Neural cell (in vitro differentiated cells): ENCODE measurements at regions not wholly inside any gene's neighbourhood (a gene's known extent, or its start where the extent isn't known, plus 50 kb on each side); places are given as distances from the start of the nearest gene placed in this dataset.

Source experiments
- H2AFZ ChIP-seq: fragments of 200-600, 300-800 bp; sonication (generic), shearing (Covaris generic); 2 replicates; pipeline ENCODE4 v1.6.0; 2014; ENCODE audit warnings: low read depth, mild to moderate bottlenecking, antibody characterized with exemption, low read length, moderate library complexity
- H3F3A ChIP-seq: fragments of 200-600 bp; shearing (Covaris generic); 2 replicates; pipeline ENCODE4 v1.6.1; 2016; ENCODE audit warnings: mild to moderate bottlenecking, moderate library complexity, mixed read lengths, antibody characterized with exemption, low read length; ENCODE audit not compliant: insufficient read depth, poor library complexity, severe bottlenecking
- H3K27ac ChIP-seq: fragments of 200-600, 300-800 bp; sonication (generic), shearing (Covaris generic); 2 replicates; pipeline ENCODE4 v1.5.1; 2014; ENCODE audit warnings: mild to moderate bottlenecking, low read length, moderate library complexity
- H3K27me3 ChIP-seq: fragments of 300-800, 200-600 bp; sonication (generic), shearing (Covaris generic); 2 replicates; pipeline ENCODE4 v1.6.0; 2014; ENCODE audit warnings: mild to moderate bottlenecking, low read depth, low read length, moderate library complexity; ENCODE audit not compliant: insufficient read depth
- H3K36me3 ChIP-seq: fragments of 300-800, 200-600 bp; sonication (generic), shearing (Covaris generic); 2 replicates; pipeline ENCODE4 v1.5.1; 2014; ENCODE audit warnings: mild to moderate bottlenecking, antibody characterized with exemption, low read length, moderate library complexity; ENCODE audit not compliant: insufficient read depth
- H3K4me2 ChIP-seq: fragments of 300-800, 200-600 bp; sonication (generic), shearing (Covaris generic); 2 replicates; pipeline ENCODE4 v1.6.0; 2014; ENCODE audit warnings: mild to moderate bottlenecking, low read length
- H3K4me3 ChIP-seq: fragments of 300-800, 200-600 bp; sonication (generic), shearing (Covaris generic); 2 replicates; pipeline ENCODE4 v1.5.1; 2014; ENCODE audit warnings: mild to moderate bottlenecking, low read length, moderate library complexity
- H3K79me2 ChIP-seq: fragments of 200-600 bp; shearing (Covaris generic); replicated peaks from 2 replicates; pipeline ENCODE4 v1.6.0; 2014; ENCODE audit warnings: mild to moderate bottlenecking, low read length, moderate library complexity; ENCODE audit not compliant: insufficient read depth
- H3K9ac ChIP-seq: fragments of 300-800, 200-600 bp; sonication (generic), shearing (Covaris generic); 2 replicates; pipeline ENCODE4 v1.6.1; 2016; ENCODE audit warnings: mild to moderate bottlenecking, low read length, mixed read lengths
- H3K9me2 ChIP-seq: fragments of 200-600 bp; shearing (Covaris generic); 2 replicates; pipeline ENCODE4 v1.6.1; 2016; ENCODE audit warnings: mild to moderate bottlenecking, low read length, mixed read lengths; ENCODE audit not compliant: insufficient read depth
- H3K9me3 ChIP-seq: fragments of 200-600, 300-800 bp; sonication (generic), shearing (Covaris generic); 2 replicates; pipeline ENCODE4 v1.6.1; 2016; ENCODE audit warnings: mild to moderate bottlenecking, mixed run types, low read length, moderate library complexity, mixed read lengths
- H4K20me1 ChIP-seq: fragments of 200-600 bp; shearing (Covaris generic); 2 replicates; pipeline ENCODE4 v1.6.1; 2016; ENCODE audit warnings: mild to moderate bottlenecking, mixed run types; ENCODE audit not compliant: insufficient read depth
- CTCF ChIP-seq: fragments of 450-650 bp; IDR thresholded peaks from 2 replicates; pipeline ENCODE4 v1.5.1; 2014; ENCODE audit warnings: antibody characterized with exemption, mild to moderate bottlenecking, moderate library complexity; ENCODE audit not compliant: poor library complexity, severe bottlenecking
- EP300 ChIP-seq: fragments of 450-650 bp; conservative IDR thresholded peaks from 2 replicates; pipeline ENCODE4 v1.6.1; 2014; ENCODE audit warnings: antibody characterized with exemption, mild to moderate bottlenecking, moderate library complexity; ENCODE audit not compliant: poor library complexity, severe bottlenecking
- EZH2 ChIP-seq: fragments of 200-600, 300-800 bp; shearing (Covaris generic), sonication (generic); IDR thresholded peaks from 2 replicates; pipeline ENCODE4 v1.6.1; 2014; ENCODE audit warnings: antibody characterized with exemption, low read length, borderline replicate concordance, mild to moderate bottlenecking; ENCODE audit not compliant: insufficient read depth, poor library complexity, severe bottlenecking
- MXI1 ChIP-seq: fragments of 450-650 bp; conservative IDR thresholded peaks from 2 replicates; pipeline ENCODE4 v1.6.1; 2014; ENCODE audit warnings: antibody characterized with exemption, mild to moderate bottlenecking; ENCODE audit not compliant: poor library complexity, severe bottlenecking
- POLR2AphosphoS5 ChIP-seq: IDR thresholded peaks from 2 replicates; pipeline ENCODE4 v1.6.1; 2012
- RAD21 ChIP-seq: fragments of 450-650 bp; conservative IDR thresholded peaks from 2 replicates; pipeline ENCODE4 v1.6.1; 2014; ENCODE audit warnings: antibody characterized with exemption, mild to moderate bottlenecking, moderate library complexity
- SMC3 ChIP-seq: fragments of 450-650 bp; conservative IDR thresholded peaks from 2 replicates; pipeline ENCODE4 v1.6.1; 2014; ENCODE audit warnings: antibody characterized with exemption, mild to moderate bottlenecking, moderate library complexity; ENCODE audit not compliant: poor library complexity
- TAF1 ChIP-seq: IDR thresholded peaks from 2 replicates; pipeline ENCODE4 v1.6.1; 2012; ENCODE audit warnings: low read depth
- TF ChIP-seq, protein P1 (sequence below): IDR thresholded peaks from 2 replicates; pipeline ENCODE4 v1.6.1; 2012; ENCODE audit warnings: borderline replicate concordance

GRCh38 chr5:175242207-175242606, 201.8 kb downstream of the DRD1 start:
- H3K36me3 ChIP-seq: no peaks in the 10 kb centered on the region
- no peaks in the 10 kb centered on the region for H4K20me1 ChIP-seq
- H3K9me2 ChIP-seq: no peaks in the 10 kb centered on the region
- no peak overlapping the region for H3K4me2 ChIP-seq
- H3F3A ChIP-seq: peaks cover 7% of the 10 kb centered on the region
- no peak overlapping the region for H3K4me3 ChIP-seq
- H3K27me3 ChIP-seq: no peaks in the 10 kb centered on the region
- H3K27ac ChIP-seq: no peak overlapping the region
- H3K9me3 ChIP-seq: no peaks in the 10 kb centered on the region
- H2AFZ ChIP-seq: no peak overlapping the region
- no peak for TF ChIP-seq EP300
- TF ChIP-seq SMC3: no peak
- no peak for TF ChIP-seq EZH2
- TF ChIP-seq MXI1: no peak
- TF ChIP-seq TAF1: no peak
- TF ChIP-seq, protein P1, sequence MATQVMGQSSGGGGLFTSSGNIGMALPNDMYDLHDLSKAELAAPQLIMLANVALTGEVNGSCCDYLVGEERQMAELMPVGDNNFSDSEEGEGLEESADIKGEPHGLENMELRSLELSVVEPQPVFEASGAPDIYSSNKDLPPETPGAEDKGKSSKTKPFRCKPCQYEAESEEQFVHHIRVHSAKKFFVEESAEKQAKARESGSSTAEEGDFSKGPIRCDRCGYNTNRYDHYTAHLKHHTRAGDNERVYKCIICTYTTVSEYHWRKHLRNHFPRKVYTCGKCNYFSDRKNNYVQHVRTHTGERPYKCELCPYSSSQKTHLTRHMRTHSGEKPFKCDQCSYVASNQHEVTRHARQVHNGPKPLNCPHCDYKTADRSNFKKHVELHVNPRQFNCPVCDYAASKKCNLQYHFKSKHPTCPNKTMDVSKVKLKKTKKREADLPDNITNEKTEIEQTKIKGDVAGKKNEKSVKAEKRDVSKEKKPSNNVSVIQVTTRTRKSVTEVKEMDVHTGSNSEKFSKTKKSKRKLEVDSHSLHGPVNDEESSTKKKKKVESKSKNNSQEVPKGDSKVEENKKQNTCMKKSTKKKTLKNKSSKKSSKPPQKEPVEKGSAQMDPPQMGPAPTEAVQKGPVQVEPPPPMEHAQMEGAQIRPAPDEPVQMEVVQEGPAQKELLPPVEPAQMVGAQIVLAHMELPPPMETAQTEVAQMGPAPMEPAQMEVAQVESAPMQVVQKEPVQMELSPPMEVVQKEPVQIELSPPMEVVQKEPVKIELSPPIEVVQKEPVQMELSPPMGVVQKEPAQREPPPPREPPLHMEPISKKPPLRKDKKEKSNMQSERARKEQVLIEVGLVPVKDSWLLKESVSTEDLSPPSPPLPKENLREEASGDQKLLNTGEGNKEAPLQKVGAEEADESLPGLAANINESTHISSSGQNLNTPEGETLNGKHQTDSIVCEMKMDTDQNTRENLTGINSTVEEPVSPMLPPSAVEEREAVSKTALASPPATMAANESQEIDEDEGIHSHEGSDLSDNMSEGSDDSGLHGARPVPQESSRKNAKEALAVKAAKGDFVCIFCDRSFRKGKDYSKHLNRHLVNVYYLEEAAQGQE: no peak
- no peak for TF ChIP-seq RAD21
- no peak for TF ChIP-seq CTCF
- TF ChIP-seq POLR2AphosphoS5: no peak
- no peak overlapping the region for H3K9ac ChIP-seq
- H3K79me2 ChIP-seq: no peaks in the 10 kb centered on the region

GRCh38 chr5:175238326-175238725, 205.7 kb downstream of the DRD1 start:
- H2AFZ ChIP-seq: no peak overlapping the region
- peak overlapping the region; percentile 22 for H3K4me3 ChIP-seq
- peak; percentile 16 for TF ChIP-seq SMC3
- peak; percentile 51 for TF ChIP-seq EP300
- peak; percentile 61 for TF ChIP-seq POLR2AphosphoS5
- no peak for TF ChIP-seq MXI1
- TF ChIP-seq, protein P1: no peak
- TF ChIP-seq RAD21: no peak
- peak overlapping the region; percentile 11 for H3K4me2 ChIP-seq
- H3K36me3 ChIP-seq: no peaks in the 10 kb centered on the region
- no peaks in the 10 kb centered on the region for H3K27me3 ChIP-seq
- peak overlapping the region; percentile 76 for H3K27ac ChIP-seq
- H4K20me1 ChIP-seq: no peaks in the 10 kb centered on the region
- peaks cover 7% of the 10 kb centered on the region for H3F3A ChIP-seq
- no peaks in the 10 kb centered on the region for H3K9me3 ChIP-seq
- no peak overlapping the region for H3K9ac ChIP-seq
- no peaks in the 10 kb centered on the region for H3K9me2 ChIP-seq
- no peaks in the 10 kb centered on the region for H3K79me2 ChIP-seq
